Mesenchymal stem cell (in vitro differentiated cells and primary cell): ENCODE measurements at regions not wholly inside any gene's neighbourhood (a gene's known extent, or its start where the extent isn't known, plus 50 kb on each side); places are given as distances from the start of the nearest gene placed in this dataset.
A peak's percentile ranks its signal among the peaks of the same experiment; 100 is the strongest.
"Not testable (repeated sequence)": the region's sequence is repeated elsewhere in the genome, so short reads cannot be mapped to it uniquely, and the experiment has no call there.

Experiments used
- DNase-seq: peaks from one replicate; pipeline ENCODE4 v3.0.0-alpha.2; 2013
- H2AFZ ChIP-seq: one replicate; pipeline ENCODE4 v1.6.1; 2013; ENCODE audit warnings: low read depth, mild to moderate bottlenecking, control low read depth, inconsistent platforms, low read length, moderate library complexity
- H2AK5ac ChIP-seq: 2 replicates; pipeline ENCODE4 v1.6.1; 2013; ENCODE audit warnings: low read length, moderate library complexity, mild to moderate bottlenecking, inconsistent platforms; ENCODE audit not compliant: severe bottlenecking
- H2BK120ac ChIP-seq: one replicate; pipeline ENCODE4 v1.6.1; 2013; ENCODE audit warnings: low read depth, mild to moderate bottlenecking, inconsistent platforms, low read length, moderate library complexity
- H2BK12ac ChIP-seq, 2 experiments: one replicate each; pipeline ENCODE4 v1.6.1; 2013; ENCODE audit warnings: inconsistent platforms in 2 of 2, low read length in 2 of 2, mild to moderate bottlenecking in 2 of 2, moderate library complexity in 2 of 2, control low read depth in 1 of 2
- H2BK15ac ChIP-seq: one replicate; pipeline ENCODE4 v1.6.1; 2013; ENCODE audit warnings: mild to moderate bottlenecking, low read depth, inconsistent platforms; ENCODE audit not compliant: poor library complexity, severe bottlenecking
- H2BK5ac ChIP-seq: 2 replicates; pipeline ENCODE4 v1.6.1; 2013; ENCODE audit warnings: low read depth, mild to moderate bottlenecking, low read length, control low read depth, inconsistent platforms; ENCODE audit not compliant: poor library complexity, severe bottlenecking
- H3K14ac ChIP-seq, 2 experiments: one replicate each; pipeline ENCODE4 v1.6.1; 2013; ENCODE audit warnings: inconsistent platforms in 2 of 2, low read length in 2 of 2, control low read depth in 1 of 2, mild to moderate bottlenecking in 1 of 2, moderate library complexity in 1 of 2
- H3K18ac ChIP-seq, 2 experiments: one replicate each; pipeline ENCODE4 v1.6.1; 2013; ENCODE audit warnings: inconsistent platforms in 2 of 2, low read length in 2 of 2, control low read depth in 1 of 2, low read depth in 1 of 2, mild to moderate bottlenecking in 1 of 2
- H3K23ac ChIP-seq, 2 experiments: one replicate each; pipeline ENCODE4 v1.6.1; 2013; ENCODE audit warnings: inconsistent platforms in 2 of 2, low read length in 2 of 2, mild to moderate bottlenecking in 2 of 2, moderate library complexity in 2 of 2, control low read depth in 1 of 2
- H3K27ac ChIP-seq: 2 replicates; pipeline ENCODE4 v1.5.1; 2013; ENCODE audit warnings: mild to moderate bottlenecking, moderate library complexity, low read length, control low read depth, inconsistent platforms; ENCODE audit not compliant: poor library complexity, severe bottlenecking
- H3K27me3 ChIP-seq, 2 experiments: 2 replicates each; pipeline versions ENCODE4 v1.6.1 to v1.7.0; 2013; ENCODE audit warnings: low read length in 2 of 2, mild to moderate bottlenecking in 2 of 2, moderate library complexity in 2 of 2, control low read depth in 1 of 2, inconsistent platforms in 1 of 2; ENCODE audit not compliant: control insufficient read depth in 1 of 2, insufficient read depth in 1 of 2
- H3K36me3 ChIP-seq, 2 experiments: 2 replicates each; pipeline versions ENCODE4 v1.6.1 to v1.7.0; 2013; ENCODE audit warnings: low read length in 2 of 2, control low read depth in 1 of 2, inconsistent platforms in 1 of 2, low read depth in 1 of 2, mild to moderate bottlenecking in 1 of 2; ENCODE audit not compliant: insufficient read depth in 2 of 2, control insufficient read depth in 1 of 2
- H3K4ac ChIP-seq, 2 experiments: one replicate each; pipeline ENCODE4 v1.6.1; 2013; ENCODE audit warnings: inconsistent platforms in 2 of 2, low read length in 2 of 2, mild to moderate bottlenecking in 2 of 2, moderate library complexity in 2 of 2, control low read depth in 1 of 2, low read depth in 1 of 2
- H3K4me1 ChIP-seq: 2 replicates; pipeline ENCODE4 v1.6.1; 2013; ENCODE audit warnings: low read depth, low read length, control low read depth; ENCODE audit not compliant: control insufficient read depth, insufficient read depth
- H3K4me2 ChIP-seq: 2 replicates; pipeline ENCODE4 v1.6.1; 2013; ENCODE audit warnings: low read length, mild to moderate bottlenecking, inconsistent platforms; ENCODE audit not compliant: poor library complexity, severe bottlenecking
- H3K4me3 ChIP-seq, 2 experiments: 2 replicates each; pipeline versions ENCODE4 v1.5.1 to v1.7.0; 2013; ENCODE audit warnings: low read length in 2 of 2, mild to moderate bottlenecking in 2 of 2, control low read depth in 1 of 2, low read depth in 1 of 2; ENCODE audit not compliant: insufficient read depth in 1 of 2
- H3K79me1 ChIP-seq: replicated peaks from 2 replicates; pipeline ENCODE4 v1.6.1; 2013; ENCODE audit warnings: mild to moderate bottlenecking, control low read depth, low read length, inconsistent platforms; ENCODE audit not compliant: poor library complexity, severe bottlenecking
- H3K9ac ChIP-seq: 2 replicates; pipeline ENCODE4 v1.7.0; 2013; ENCODE audit warnings: mild to moderate bottlenecking, low read length, moderate library complexity
- H3K9me3 ChIP-seq: 2 replicates; pipeline ENCODE4 v1.7.0; 2013; ENCODE audit warnings: mild to moderate bottlenecking, low read length; ENCODE audit not compliant: control insufficient read depth
- H4K8ac ChIP-seq: one replicate; pipeline ENCODE4 v1.6.1; 2013; ENCODE audit warnings: inconsistent platforms, mild to moderate bottlenecking, low read length, moderate library complexity
- H4K91ac ChIP-seq: one replicate; pipeline ENCODE4 v1.6.1; 2013; ENCODE audit warnings: mild to moderate bottlenecking, low read length, inconsistent platforms
- WGBS: methylation state at CpG from one replicate; pipeline ENCODE4 v1.1.7; 2013; ENCODE audit warnings: mixed read lengths; 5-methylcytosine and 5-hydroxymethylcytosine counted together

DNA sequence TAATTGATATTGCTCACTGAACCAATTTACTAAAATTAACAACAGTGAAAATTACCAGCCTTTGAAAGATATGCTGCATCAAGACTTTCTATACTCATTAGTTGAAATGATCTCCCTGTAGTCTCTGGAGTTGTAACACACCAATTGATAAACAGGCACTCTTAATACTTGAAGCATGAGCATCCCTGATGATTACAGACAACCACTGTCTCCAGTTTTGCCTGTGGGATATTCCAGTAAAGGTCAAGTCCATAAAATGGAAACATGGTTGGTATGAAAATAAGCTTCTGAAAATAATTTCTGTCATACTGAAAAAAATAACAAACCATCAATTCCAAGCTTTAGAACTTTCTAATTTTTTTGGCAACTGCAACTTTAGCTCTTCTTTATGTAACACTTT lies 405.8 kb downstream of the SPRY2 start:
- no peak overlapping the region for H3K23ac ChIP-seq
- H3K4me1 ChIP-seq, result peaks cover 4% of the 10 kb centered on the region
- no peak overlapping the region for H3K4me2 ChIP-seq
- H3K79me1 ChIP-seq, result peaks cover 3% of the 10 kb centered on the region
- H2AK5ac ChIP-seq, result no peak overlapping the region
- H3K27ac ChIP-seq, result peak overlapping the region; percentile 100
- peak overlapping the region; percentile 87 for H3K9ac ChIP-seq
- no peak overlapping the region for H4K8ac ChIP-seq
- no peak overlapping the region for H3K4me3 ChIP-seq
- peaks cover 8% of the 10 kb centered on the region for H3K9me3 ChIP-seq
- H4K91ac ChIP-seq, result no peak overlapping the region
- no peaks in the 10 kb centered on the region for H3K36me3 ChIP-seq
- H2BK120ac ChIP-seq, result no peak overlapping the region
- no peak overlapping the region for H2BK15ac ChIP-seq
- no peak overlapping the region for H2AFZ ChIP-seq
- no peak overlapping the region for H3K18ac ChIP-seq
- H2BK5ac ChIP-seq, result peak overlapping the region; percentile 31
- no peak overlapping the region for H3K14ac ChIP-seq
- H2BK12ac ChIP-seq, result no peak overlapping the region
- DNase-seq, result no peak
- no peaks in the 10 kb centered on the region for H3K27me3 ChIP-seq
- H3K4ac ChIP-seq, result no peak overlapping the region

DNA sequence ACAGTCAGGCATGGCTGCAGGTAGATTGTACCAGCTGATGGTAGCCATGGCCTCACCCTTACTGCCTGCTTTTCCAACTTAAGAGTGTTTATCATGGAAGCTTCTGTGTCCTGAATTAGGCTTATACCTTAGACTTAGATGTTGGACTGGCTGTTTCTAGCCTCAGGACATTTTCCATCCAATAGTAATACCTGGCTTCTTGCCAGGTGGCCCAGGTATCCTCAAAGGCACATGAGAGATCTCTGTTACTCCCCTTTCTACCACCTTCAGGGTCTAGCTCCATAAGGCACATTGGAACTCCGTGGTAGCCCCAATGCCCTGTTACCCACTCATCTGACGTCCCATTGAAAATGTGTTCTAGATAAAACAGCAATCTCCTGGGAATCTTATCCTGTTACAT lies 407.5 kb downstream of the SPRY2 start:
- Histone ChIP-seq H3K23ac (no peak overlapping the region), H3K9me3 (peaks cover 8% of the 10 kb centered on the region), H2BK5ac (no peak overlapping the region), H3K4ac (no peak overlapping the region), H3K79me1 (peaks cover 3% of the 10 kb centered on the region), H3K14ac (no peak overlapping the region), H2AFZ (no peak overlapping the region), H2BK120ac (no peak overlapping the region), H4K8ac (no peak overlapping the region), H2BK12ac (peak overlapping the region in 1 of 2 experiments; percentile 86), H3K18ac (peak overlapping the region in 1 of 2 experiments; percentile 66), H4K91ac (no peak overlapping the region), H3K4me1 (peaks cover 4% of the 10 kb centered on the region), H3K36me3 (no peaks in the 10 kb centered on the region), H2BK15ac (no peak overlapping the region), H3K4me2 (no peak overlapping the region), H3K27me3 (no peaks in the 10 kb centered on the region), H3K9ac (no peak overlapping the region), H2AK5ac (peak overlapping the region; percentile 67), H3K4me3 (no peak overlapping the region), H3K27ac (no peak overlapping the region)
- 100% methylated on average over 1 of the region's 2 CpGs for WGBS
- no peak for DNase-seq

DNA sequence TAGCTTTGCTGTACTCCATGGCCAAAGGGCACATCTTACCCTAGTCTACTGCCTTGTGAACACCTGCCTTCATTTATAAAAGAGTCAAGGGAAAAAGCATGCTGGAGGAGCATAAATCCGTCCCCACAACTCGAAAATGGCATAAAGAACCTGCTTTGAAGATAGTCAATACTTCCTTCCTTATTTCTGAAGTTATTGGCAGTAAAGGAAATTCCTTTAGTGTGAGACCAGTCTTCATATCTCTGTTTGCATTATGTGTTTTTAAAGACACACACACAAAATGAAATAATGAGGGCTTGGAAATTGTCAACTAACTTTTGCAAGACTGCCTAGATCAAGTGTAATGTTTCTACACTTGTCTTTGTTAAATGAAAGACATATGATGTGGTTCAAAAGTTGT lies 408.4 kb downstream of the SPRY2 start:
- no peak overlapping the region for H3K23ac ChIP-seq
- H3K4me2 ChIP-seq, result no peak overlapping the region
- peaks cover 2% of the 10 kb centered on the region for H3K4me1 ChIP-seq
- no CpG with 5 or more reads among the region's 2 CpGs for WGBS
- no peak overlapping the region for H2BK12ac ChIP-seq
- H2AFZ ChIP-seq, result no peak overlapping the region
- no peak overlapping the region for H2BK120ac ChIP-seq
- no peaks in the 10 kb centered on the region for H3K79me1 ChIP-seq
- no peak overlapping the region for H2BK5ac ChIP-seq
- no peaks in the 10 kb centered on the region for H3K27me3 ChIP-seq
- DNase-seq, result no peak
- peaks cover 8% of the 10 kb centered on the region for H3K9me3 ChIP-seq
- H2BK15ac ChIP-seq, result no peak overlapping the region
- no peak overlapping the region for H3K9ac ChIP-seq
- peak overlapping the region in 1 of 2 experiments; percentile 4 for H3K18ac ChIP-seq
- no peak overlapping the region for H3K4me3 ChIP-seq
- H3K36me3 ChIP-seq, result no peaks in the 10 kb centered on the region
- H3K4ac ChIP-seq, result no peak overlapping the region
- no peak overlapping the region for H2AK5ac ChIP-seq
- H3K14ac ChIP-seq, result no peak overlapping the region
- H3K27ac ChIP-seq, result no peak overlapping the region
- H4K91ac ChIP-seq, result no peak overlapping the region
- H4K8ac ChIP-seq, result no peak overlapping the region

DNA sequence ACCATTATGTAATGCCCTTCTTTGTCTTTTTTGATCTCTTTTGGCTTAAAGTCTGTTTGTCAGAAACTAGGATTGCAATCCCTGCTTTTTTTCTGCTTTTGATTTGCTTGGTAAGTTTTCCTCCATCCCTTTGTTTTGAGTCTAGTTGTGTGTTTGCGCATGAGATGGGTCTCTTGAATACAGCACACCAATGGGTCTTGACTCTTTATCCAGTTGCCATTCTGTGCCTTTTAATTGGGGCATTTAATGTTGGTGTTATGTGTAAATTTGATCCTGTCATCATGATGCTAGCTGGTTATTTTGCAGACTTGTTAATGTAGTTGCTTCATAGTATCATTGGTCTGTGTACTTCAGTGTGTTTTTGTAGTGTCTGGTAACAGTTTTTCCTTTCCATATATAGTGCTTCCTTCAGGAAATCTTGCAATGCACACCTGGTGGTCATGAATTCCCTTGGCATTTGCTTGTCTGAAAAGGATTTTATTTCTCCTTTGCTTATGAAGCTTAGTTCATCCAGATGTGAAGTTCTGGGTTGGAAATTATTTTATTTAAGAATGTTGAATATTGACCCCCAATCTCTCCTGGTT lies 416.9 kb downstream of the SPRY2 start:
- H2BK15ac ChIP-seq, H4K91ac ChIP-seq, H2BK12ac ChIP-seq, H2AK5ac ChIP-seq, H4K8ac ChIP-seq, DNase-seq, H3K4me1 ChIP-seq, H2BK5ac ChIP-seq, H3K36me3 ChIP-seq, H3K27me3 ChIP-seq, H3K23ac ChIP-seq, H3K18ac ChIP-seq, H2BK120ac ChIP-seq, H2AFZ ChIP-seq, H3K27ac ChIP-seq, H3K4me3 ChIP-seq, H3K14ac ChIP-seq, H3K79me1 ChIP-seq, H3K9ac ChIP-seq, H3K4ac ChIP-seq, H3K4me2 ChIP-seq: not testable (repeated sequence)
- H3K9me3 ChIP-seq, result peaks cover 35% of the 10 kb centered on the region
- 100% methylated on average over 1 of the region's 1 CpG for WGBS
